GM12873 (cell line): ENCODE measurements at regions not wholly inside any gene's neighbourhood (a gene's known extent, or its start where the extent isn't known, plus 50 kb on each side); places are given as distances from the start of the nearest gene placed in this dataset.

Experiments
- TF ChIP-seq, protein P1 (sequence below): IDR thresholded peaks from 2 replicates; pipeline ENCODE4 v1.5.1; 2012; ENCODE audit warnings: low read depth, mild to moderate bottlenecking, moderate library complexity, low read length, control low read depth; ENCODE audit not compliant: insufficient read depth; ENCODE audit errors: missing control alignments

DNA sequence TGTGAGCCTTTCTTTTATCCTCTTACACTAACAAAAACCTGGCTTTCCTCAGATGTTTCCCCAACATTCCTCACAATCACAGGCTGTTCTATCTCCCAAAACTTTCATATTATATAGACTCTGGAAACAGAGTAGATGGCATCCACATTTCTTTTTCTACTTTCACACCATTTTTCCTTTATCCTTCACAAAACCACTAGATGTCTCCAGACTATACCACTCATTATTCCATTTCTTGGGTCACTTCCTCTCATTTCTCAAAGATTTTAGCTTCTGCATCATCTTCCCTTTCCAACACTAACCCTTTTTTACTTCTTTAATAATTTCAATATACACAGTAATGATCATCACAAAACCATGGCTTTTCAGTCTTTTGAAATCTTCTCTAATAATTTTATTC, 286.0 kb upstream of the DEPDC1 start:
- TF ChIP-seq, protein P1, sequence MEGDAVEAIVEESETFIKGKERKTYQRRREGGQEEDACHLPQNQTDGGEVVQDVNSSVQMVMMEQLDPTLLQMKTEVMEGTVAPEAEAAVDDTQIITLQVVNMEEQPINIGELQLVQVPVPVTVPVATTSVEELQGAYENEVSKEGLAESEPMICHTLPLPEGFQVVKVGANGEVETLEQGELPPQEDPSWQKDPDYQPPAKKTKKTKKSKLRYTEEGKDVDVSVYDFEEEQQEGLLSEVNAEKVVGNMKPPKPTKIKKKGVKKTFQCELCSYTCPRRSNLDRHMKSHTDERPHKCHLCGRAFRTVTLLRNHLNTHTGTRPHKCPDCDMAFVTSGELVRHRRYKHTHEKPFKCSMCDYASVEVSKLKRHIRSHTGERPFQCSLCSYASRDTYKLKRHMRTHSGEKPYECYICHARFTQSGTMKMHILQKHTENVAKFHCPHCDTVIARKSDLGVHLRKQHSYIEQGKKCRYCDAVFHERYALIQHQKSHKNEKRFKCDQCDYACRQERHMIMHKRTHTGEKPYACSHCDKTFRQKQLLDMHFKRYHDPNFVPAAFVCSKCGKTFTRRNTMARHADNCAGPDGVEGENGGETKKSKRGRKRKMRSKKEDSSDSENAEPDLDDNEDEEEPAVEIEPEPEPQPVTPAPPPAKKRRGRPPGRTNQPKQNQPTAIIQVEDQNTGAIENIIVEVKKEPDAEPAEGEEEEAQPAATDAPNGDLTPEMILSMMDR: no peak

DNA sequence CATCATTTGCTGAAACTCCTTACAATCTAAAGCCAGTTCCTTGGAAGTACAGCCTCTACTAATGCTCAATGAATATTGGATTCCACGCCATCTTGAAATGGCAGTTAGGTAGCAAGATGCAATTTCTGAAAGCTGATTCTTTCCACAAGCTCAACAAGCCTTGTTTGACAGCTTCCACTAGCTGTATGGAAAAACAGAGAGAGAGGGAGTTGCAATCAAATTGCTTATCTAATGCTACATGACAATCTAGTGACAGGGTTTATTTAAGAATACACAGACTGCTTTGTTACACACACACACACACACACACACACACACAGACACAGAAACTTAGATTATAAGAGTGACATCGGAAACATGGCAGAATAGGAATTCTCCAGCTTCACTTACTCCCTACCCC, 288.4 kb upstream of the DEPDC1 start:
- TF ChIP-seq, protein P1: no peak

DNA sequence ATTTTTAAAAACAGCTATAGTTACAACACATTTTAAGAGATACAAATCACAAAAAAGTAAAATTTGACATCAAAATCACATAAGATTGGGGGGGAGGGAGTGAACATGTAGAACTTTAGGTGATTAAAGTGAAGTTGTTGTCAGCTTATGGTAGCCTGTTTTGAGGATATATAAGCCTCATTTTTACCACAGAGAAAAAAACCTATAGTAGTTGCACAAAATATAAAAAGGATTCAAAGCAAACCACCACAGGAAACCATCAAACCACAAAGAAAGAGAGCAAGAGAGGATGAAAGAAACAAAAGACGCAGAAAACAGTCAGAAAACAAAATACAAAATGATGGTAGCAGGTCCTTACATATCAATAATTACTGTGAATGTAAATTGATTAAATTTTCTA, 291.9 kb upstream of the DEPDC1 start:
- TF ChIP-seq, protein P1: no peak

DNA sequence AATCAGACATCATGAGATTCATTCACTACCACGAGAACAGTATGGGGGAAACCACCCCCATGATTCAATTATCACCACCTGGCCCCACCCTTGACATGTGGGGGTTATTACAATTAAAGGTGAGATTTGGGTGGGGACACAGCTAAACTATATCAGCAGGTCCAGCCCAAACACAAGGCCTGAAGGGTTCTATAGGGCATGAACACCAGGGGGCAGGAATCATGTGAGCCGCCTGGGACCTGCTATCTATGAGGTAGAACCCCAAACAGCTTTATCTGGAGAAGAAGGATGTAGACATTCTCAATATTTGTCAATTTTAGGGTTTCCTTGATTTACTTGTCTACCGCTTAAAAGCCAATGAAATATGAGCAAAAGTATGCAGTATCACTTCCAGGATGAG, 294.9 kb upstream of the DEPDC1 start:
- TF ChIP-seq, protein P1: no peak

DNA sequence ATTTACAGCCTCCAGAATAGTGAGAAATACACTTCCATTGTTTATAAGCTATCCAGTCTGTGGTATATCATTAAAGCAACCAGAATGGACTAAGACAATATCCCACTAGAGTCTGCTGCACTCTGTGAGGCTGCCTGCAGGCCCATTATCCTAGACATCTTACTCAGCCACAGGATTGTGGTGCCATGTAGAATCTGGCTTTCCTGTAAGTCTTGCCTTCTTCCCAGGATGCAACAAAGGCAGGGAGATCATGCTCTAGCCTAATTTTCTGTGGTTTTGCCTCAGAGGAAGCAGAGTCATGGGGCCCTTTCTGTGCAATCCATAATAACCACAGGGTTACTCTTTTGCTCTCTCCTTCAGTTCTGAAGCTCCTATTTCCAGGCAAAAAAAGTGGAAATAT, 299.1 kb upstream of the DEPDC1 start:
- TF ChIP-seq, protein P1: no peak

DNA sequence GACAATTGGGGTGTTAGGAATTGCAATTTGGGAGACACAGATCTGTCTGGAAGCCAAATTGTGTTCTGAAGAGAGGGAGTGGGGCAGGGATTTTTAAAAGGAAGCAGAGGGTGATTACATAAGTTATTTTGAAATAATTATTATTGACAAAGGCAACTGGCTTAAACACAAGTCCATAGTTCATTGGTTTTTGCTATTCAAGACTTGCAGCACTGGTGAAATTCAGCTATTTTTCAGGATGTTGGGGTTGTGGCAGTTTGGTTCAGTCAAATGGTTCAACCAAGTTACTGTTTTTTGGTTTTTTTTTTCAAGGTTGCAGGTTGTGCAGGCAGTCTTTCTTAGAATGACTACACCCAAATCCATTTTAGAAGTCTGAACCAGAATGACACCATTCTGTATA, 300.0 kb upstream of the DEPDC1 start:
- TF ChIP-seq, protein P1: no peak

GRCh38 chr1:68798071-68798470, 301.2 kb upstream of the DEPDC1 start:
- TF ChIP-seq, protein P1: no peak
